Endothelial cell of umbilical vein (primary cell): ENCODE measurements at regions not wholly inside any gene's neighbourhood (a gene's known extent, or its start where the extent isn't known, plus 50 kb on each side); places are given as distances from the start of the nearest gene placed in this dataset.

Source experiments
- BruUV-seq: library from RNA; stranded (reverse); fragments of 400-500 nt; replicated peaks from 2 replicates; lab custom pipeline; 2021; lab: Mats Ljungman, UMichigan
- CTCF ChIA-PET: fragments of 300-600, 350-600 bp; sonication (Branson Sonifier 250); formaldehyde crosslinking; loops from one replicate; lab custom pipeline; 2021; ENCODE audit warnings: antibody characterized with exemption, inconsistent platforms; lab: Charles Lee
- POLR2A ChIA-PET: fragments of 300-600, 350-600 bp; sonication (Branson Sonifier 250); formaldehyde crosslinking; loops from one replicate; lab custom pipeline; 2021; ENCODE audit warnings: antibody characterized with exemption, inconsistent platforms; lab: Charles Lee
- DNase-seq: peaks from one replicate; pipeline ENCODE4 v3.0.0-alpha.2; 2011; ENCODE audit warnings: low read depth, low spot score
- FAIRE-seq: peaks from 2 replicates; lab custom pipeline; 2011; peaks lifted over from hg19 to GRCh38; lab: Jason Lieb, UNC
- H2AFZ ChIP-seq: 2 replicates; pipeline ENCODE4 v1.6.0; 2012; ENCODE audit warnings: low read depth, low read length, control low read depth, inconsistent platforms
- H3K27ac ChIP-seq: 2 replicates; pipeline ENCODE4 v1.5.1; 2011; ENCODE audit warnings: low read depth, mild to moderate bottlenecking, control low read depth, low read length, moderate library complexity; ENCODE audit not compliant: insufficient read depth
- H3K27me3 ChIP-seq, 2 experiments: 2 replicates each; pipeline versions ENCODE4 v1.6.0 to v1.6.1; 2011; ENCODE audit warnings: low read length in 2 of 2, mixed read lengths in 1 of 2; ENCODE audit not compliant: control insufficient read depth in 2 of 2, insufficient read depth in 2 of 2
- H3K36me3 ChIP-seq, 2 experiments: 2 replicates in 1 of 2; 3 replicates in 1 of 2; pipeline ENCODE4 v1.5.1; 2011; ENCODE audit warnings: low read length in 2 of 2, mild to moderate bottlenecking in 1 of 2, moderate library complexity in 1 of 2; ENCODE audit not compliant: control insufficient read depth in 2 of 2, insufficient read depth in 2 of 2; ENCODE audit errors: extremely low read depth in 1 of 2
- H3K4me1 ChIP-seq: 3 replicates; pipeline ENCODE4 v1.5.1; 2011; ENCODE audit warnings: mild to moderate bottlenecking, low read length; ENCODE audit not compliant: control insufficient read depth, insufficient read depth; ENCODE audit errors: extremely low read depth
- H3K4me2 ChIP-seq: 2 replicates; pipeline ENCODE4 v1.6.1; 2011; ENCODE audit warnings: low read length, control low read depth, mixed read lengths; ENCODE audit not compliant: insufficient read depth
- H3K4me3 ChIP-seq, 3 experiments: fragments of 200-600 bp in 1 of 3; sonication (generic), shearing (Covaris generic) in 1 of 3; replicated peaks in 1 of 3; 2 replicates each; pipeline ENCODE4 v1.5.1; 2011 to 2016; ENCODE audit warnings: control low read depth in 3 of 3, low read length in 3 of 3, mild to moderate bottlenecking in 2 of 3, inconsistent platforms in 1 of 3, low read depth in 1 of 3, moderate library complexity in 1 of 3; ENCODE audit not compliant: insufficient read depth in 1 of 3
- H3K79me2 ChIP-seq: 2 replicates; pipeline ENCODE4 v1.6.0; 2012; ENCODE audit warnings: low read length, inconsistent platforms; ENCODE audit not compliant: control insufficient read depth, insufficient read depth
- H3K9ac ChIP-seq: replicated peaks from 2 replicates; pipeline ENCODE3; 2011; ENCODE audit warnings: low read length, control low read depth; ENCODE audit not compliant: insufficient read depth; ENCODE audit errors: extremely low read depth
- H3K9me1 ChIP-seq: replicated peaks from 3 replicates; pipeline ENCODE4 v1.6.0; 2011; ENCODE audit warnings: mild to moderate bottlenecking, low read length; ENCODE audit not compliant: control insufficient read depth, insufficient read depth; ENCODE audit errors: extremely low read depth
- H3K9me3 ChIP-seq: replicated peaks from 2 replicates; pipeline ENCODE4 v1.5.1; 2012; ENCODE audit warnings: low read length, inconsistent platforms; ENCODE audit not compliant: control insufficient read depth, insufficient read depth
- H4K20me1 ChIP-seq: replicated peaks from 2 replicates; pipeline ENCODE3; 2011; ENCODE audit warnings: mild to moderate bottlenecking, low read length; ENCODE audit not compliant: control insufficient read depth, insufficient read depth; ENCODE audit errors: extremely low read depth
- CTCF ChIP-seq, 2 donors: IDR thresholded peaks; 1 replicate in 1 of 2; 2 replicates in 1 of 2; pipeline ENCODE4 v1.5.1; 2011; ENCODE audit warnings: low read length in 2 of 2, mild to moderate bottlenecking in 2 of 2, moderate library complexity in 2 of 2, control low read depth in 1 of 2, inconsistent platforms in 1 of 2, low read depth in 1 of 2; ENCODE audit not compliant: insufficient read depth in 1 of 2; ENCODE audit errors: extremely low read depth in 1 of 2
- EZH2 ChIP-seq: IDR thresholded peaks from 2 replicates; pipeline ENCODE4 v1.6.1; 2012; ENCODE audit warnings: borderline replicate concordance, low read depth, mild to moderate bottlenecking, moderate library complexity, low read length, inconsistent platforms; ENCODE audit not compliant: severe bottlenecking
- FOS ChIP-seq: IDR thresholded peaks from 2 replicates; pipeline ENCODE4 v1.6.1; 2011; ENCODE audit warnings: mild to moderate bottlenecking, low read length, moderate library complexity, borderline replicate concordance; ENCODE audit not compliant: insufficient read depth
- GATA2 ChIP-seq: IDR thresholded peaks from 2 replicates; pipeline ENCODE4 v1.7.0; 2011; ENCODE audit warnings: low read depth, mild to moderate bottlenecking, moderate library complexity, mixed read lengths, low read length; ENCODE audit not compliant: insufficient read length, insufficient read depth
- JUN ChIP-seq: IDR thresholded peaks from 2 replicates; pipeline ENCODE4 v1.6.1; 2011; ENCODE audit warnings: borderline replicate concordance, low read depth; ENCODE audit not compliant: insufficient read length, insufficient read depth
- MAX ChIP-seq: IDR thresholded peaks from 2 replicates; pipeline ENCODE4 v1.6.1; 2011; ENCODE audit not compliant: insufficient read depth, insufficient read length
- MYC ChIP-seq: IDR thresholded peaks from one replicate; pipeline ENCODE4 v1.6.1; 2011; ENCODE audit warnings: mild to moderate bottlenecking, low read depth, low read length
- POLR2A ChIP-seq: IDR thresholded peaks from 2 replicates; pipeline ENCODE4 v1.6.1; 2012; ENCODE audit warnings: low read depth, mild to moderate bottlenecking, control low read depth, low read length
- POLR2AphosphoS5 ChIP-seq: IDR thresholded peaks from 2 replicates; pipeline ENCODE4 v1.6.1; 2012; ENCODE audit warnings: low read depth, mild to moderate bottlenecking, control low read depth, low read length, moderate library complexity; ENCODE audit not compliant: insufficient read depth
- dilution Hi-C: fragments of 300-500 bp; cut with MboI; formaldehyde crosslinking; loops from one replicate; pipeline ENCODE4 v1.15.0; 2019; ENCODE audit warnings: low sequenced_read_pairs; ENCODE audit not compliant: extremely low pct_ligation_motif_present
- intact Hi-C: fragments of 100-400 bp; cut with micrococcal nuclease; formaldehyde crosslinking; loops from one replicate; pipeline ENCODE4 v1.10.0; 2022

GRCh38 chr2:120477831-120478481, 132.0 kb downstream of the INHBB start:
- FAIRE-seq (no peak), DNase-seq (no peak)
- dilution Hi-C loops: no loop called here
- peaks cover 0 to 1% of the 10 kb centered on the region in 2 experiments for H3K27me3 ChIP-seq
- H4K20me1 ChIP-seq: no peaks in the 10 kb centered on the region
- no peak overlapping the region for H3K4me2 ChIP-seq
- H3K9ac ChIP-seq: no peak overlapping the region
- no peak overlapping the region for H3K4me3 ChIP-seq
- ChIA-PET CTCF (no interaction called here), POLR2A (no interaction called here)
- H3K4me1 ChIP-seq: no peaks in the 10 kb centered on the region
- no peak overlapping the region for H3K27ac ChIP-seq
- H3K9me1 ChIP-seq: no peaks in the 10 kb centered on the region
- TF ChIP-seq GATA2: no peak
- no peak for TF ChIP-seq FOS
- TF ChIP-seq MAX: no peak
- TF ChIP-seq POLR2AphosphoS5: no peak
- TF ChIP-seq MYC: no peak
- no peak for TF ChIP-seq CTCF (IDR thresholded peaks at IDR 0.05; ENCODE audit: extremely low read depth in 1 of 2, insufficient read depth in 1 of 2, low read depth in 1 of 2, low read length in 2 of 2)
- TF ChIP-seq POLR2A: no peak
- TF ChIP-seq EZH2: no peak
- TF ChIP-seq JUN: no peak
- no peaks in the 10 kb centered on the region for H3K79me2 ChIP-seq
- no TSS peak for BruUV-seq
- intact Hi-C loops: no loop called here
- no peak overlapping the region for H2AFZ ChIP-seq
- H3K36me3 ChIP-seq: no peaks in the 10 kb centered on the region
- H3K9me3 ChIP-seq: no peaks in the 10 kb centered on the region
